Testis (tissue), 2 donors: ENCODE measurements at regions not wholly inside any gene's neighbourhood (a gene's known extent, or its start where the extent isn't known, plus 50 kb on each side); places are given as distances from the start of the nearest gene placed in this dataset.

Experiments used
- CTCF ChIP-seq, 3 experiments: fragments of 450-650 bp in 2 of 3; fragments of 200-600 bp in 1 of 3; sonication (generic) in 1 of 3; IDR thresholded peaks; one replicate each; pipeline ENCODE4 v1.5.1; 2016 to 2019; ENCODE audit warnings: antibody characterized with exemption in 3 of 3, mild to moderate bottlenecking in 2 of 3, moderate library complexity in 1 of 3
- POLR2A ChIP-seq: fragments of 450-650 bp; IDR thresholded peaks from one replicate; pipeline ENCODE4 v1.6.1; 2017; ENCODE audit warnings: antibody characterized with exemption, mild to moderate bottlenecking, moderate library complexity

- TF ChIP-seq CTCF (IDR thresholded peaks at IDR 0.05): no peak
- TF ChIP-seq POLR2A: no peak
Measured at GRCh38 chr12:124641591-124641990, 74.2 kb upstream of the NCOR2 start.
